ENCODE measurements at regions not wholly inside any gene's neighbourhood (a gene's known extent, or its start where the extent isn't known, plus 50 kb on each side); places are given as distances from the start of the nearest gene placed in this dataset.
A peak's percentile ranks its signal among the peaks of the same experiment; 100 is the strongest.

GRCh38 chr9:88934876-88935535 is 56.3 kb upstream of the S1PR3 start:
- Histone ChIP-seq H3K23me2 (ENCODE audit: low read depth, low read length) (no peaks in the 10 kb centered on the region; the same call in 1 of the 2 replicates), H2BK12ac (ENCODE audit: low read depth, low read length) (no peak overlapping the region), H3K14ac (ENCODE audit: insufficient read length) (no peak overlapping the region), H3K27ac (ENCODE audit: low read depth, low read length) (no peak overlapping the region), H4K5ac (ENCODE audit: insufficient read length, low read depth, low read length) (no peak overlapping the region), H3K4me1 (replicated peaks in 1 of 4; ENCODE audit: control insufficient read depth in 3 of 4, insufficient read depth in 4 of 4, low read length in 3 of 4) (no peaks in the 10 kb centered on the region), H2BK15ac (ENCODE audit: low read length) (no peak overlapping the region), H3K79me1 (ENCODE audit: low read depth, low read length) (no peaks in the 10 kb centered on the region), H3K79me2 (ENCODE audit: control insufficient read depth in 1 of 2, insufficient read depth in 2 of 2, low read length in 2 of 2) (no peaks in the 10 kb centered on the region), H4K8ac (ENCODE audit: extremely low read depth, insufficient read depth, low read length) (no peak overlapping the region), H3K27me3 (replicated peaks in 1 of 4; ENCODE audit: control insufficient read depth in 3 of 4, extremely low read depth in 1 of 4, insufficient read depth in 3 of 4, low read length in 3 of 4) (no peaks in the 10 kb centered on the region), H3K4me3 (ENCODE audit: extremely low read depth in 1 of 4, insufficient read depth in 2 of 4, low read depth in 3 of 4, low read length in 4 of 4) (no peak overlapping the region), H3K4ac (replicated peaks; ENCODE audit: insufficient read length, low read depth, low read length) (no peak overlapping the region), H3K23ac (ENCODE audit: insufficient read length) (no peak overlapping the region), H4K91ac (replicated peaks; ENCODE audit: insufficient read length, low read length) (no peak overlapping the region), H3K18ac (ENCODE audit: extremely low read depth, low read length) (no peak overlapping the region), H3K4me2 (ENCODE audit: insufficient read depth in 1 of 2, low read depth in 2 of 2, low read length in 2 of 2) (no peak overlapping the region), H2BK20ac (ENCODE audit: low read length) (peak overlapping the region; percentile 50; the same call in 1 of the 2 replicates), H2AK5ac (ENCODE audit: low read depth, low read length) (no peak overlapping the region), H2AFZ (ENCODE audit: low read length) (no peak overlapping the region), H2BK120ac (replicated peaks; ENCODE audit: low read depth, low read length) (no peak overlapping the region), H3K56ac (replicated peaks; ENCODE audit: insufficient read length, low read depth, low read length) (no peak overlapping the region), H2BK5ac (ENCODE audit: low read depth, low read length) (no peak overlapping the region), H4K20me1 (replicated peaks in 1 of 2; ENCODE audit: control insufficient read depth in 1 of 2, insufficient read depth in 2 of 2, low read length in 2 of 2) (no peaks in the 10 kb centered on the region), H3K9me3 (ENCODE audit: insufficient read depth in 2 of 2, low read depth in 1 of 2, low read length in 1 of 2) (no peaks in the 10 kb centered on the region), H3K9ac (replicated peaks in 1 of 4; ENCODE audit: extremely low read depth in 1 of 4, low read depth in 3 of 4, low read length in 3 of 4) (no peak overlapping the region), H3K36me3 (ENCODE audit: control insufficient read depth in 2 of 4, insufficient read depth in 4 of 4, low read length in 3 of 4) (no peaks in the 10 kb centered on the region)
- CTCF ChIA-PET (ENCODE audit: partially characterized antibody) = no interaction called here
- DNase-seq (ENCODE audit: low read depth in 1 of 2, low spot score in 2 of 2) = no peak
- POLR2A ChIA-PET (ENCODE audit: partially characterized antibody) = no interaction called here
- WGBS, 2 experiments (ENCODE audit: extremely low coverage in 1 of 2, insufficient coverage in 1 of 2, insufficient read length in 1 of 2, insufficient replicate concordance in 2 of 2, low coverage in 1 of 2, low lambda C conversion rate in 2 of 2, missing lambda C conversion rate in 1 of 2) = 77% methylated on average over 5 of the region's 5 CpGs; no CpG with 5 or more reads in 1 of the 2 experiments
- FAIRE-seq = no peak
- no peak for TF ChIP-seq TBP (IDR thresholded peaks at IDR 0.05; ENCODE audit: low read depth, low read length)
- no peak for TF ChIP-seq SIN3A (conservative IDR thresholded peaks at IDR 0.05 in 1 of 2, IDR thresholded peaks at IDR 0.05 in 1 of 2; ENCODE audit: low read depth in 1 of 2, low read length in 2 of 2)
- TF ChIP-seq POLR2A (IDR thresholded peaks at IDR 0.05; ENCODE audit: control extremely low read depth in 1 of 2, low read depth in 2 of 2, low read length in 2 of 2) = no peak
- no peak for TF ChIP-seq EZH2 (IDR thresholded peaks at IDR 0.05; ENCODE audit: low read depth, low read length, severe bottlenecking)
- TF ChIP-seq CREB1 (IDR thresholded peaks at IDR 0.05) = no peak
- TF ChIP-seq RBBP5 (IDR thresholded peaks at IDR 0.05; ENCODE audit: borderline replicate concordance, low read depth, low read length) = no peak
- TF ChIP-seq BCL11A (IDR thresholded peaks at IDR 0.05; ENCODE audit: low read depth in 2 of 2, low read length in 2 of 2) = no peak
- TF ChIP-seq RAD21 (IDR thresholded peaks at IDR 0.05 in 1 of 2, conservative IDR thresholded peaks at IDR 0.05 in 1 of 2; ENCODE audit: low read depth in 2 of 2, low read length in 2 of 2) = no peak

Measured in H1 (cell line).